Esophagus muscularis mucosa (tissue), 3 donors: ENCODE measurements at regions not wholly inside any gene's neighbourhood (a gene's known extent, or its start where the extent isn't known, plus 50 kb on each side); places are given as distances from the start of the nearest gene placed in this dataset.

Experiments
- CTCF ChIP-seq, 3 experiments: fragments of 200-600 bp in 2 of 3; fragments of 450-650 bp in 1 of 3; sonication (generic) in 2 of 3; IDR thresholded peaks; one replicate each; pipeline ENCODE4 v1.5.1; 2017 to 2019; ENCODE audit warnings: antibody characterized with exemption in 3 of 3, mild to moderate bottlenecking in 2 of 3, moderate library complexity in 1 of 3
- POLR2A ChIP-seq: fragments of 450-650 bp; IDR thresholded peaks from one replicate; pipeline ENCODE4 v1.6.1; 2017; ENCODE audit warnings: antibody characterized with exemption, moderate library complexity, mild to moderate bottlenecking, low read depth

- no peak for TF ChIP-seq CTCF (IDR thresholded peaks at IDR 0.05)
- TF ChIP-seq POLR2A = no peak
These were observed 499.8 kb downstream of the RASEF start for GRCh38 chr9:82563094-82563493.
